Activated CD8-positive, alpha-beta T cell treated with anti-CD3 and anti-CD28 coated beads for 36 hours (primary cell): ENCODE measurements at regions not wholly inside any gene's neighbourhood (a gene's known extent, or its start where the extent isn't known, plus 50 kb on each side); places are given as distances from the start of the nearest gene placed in this dataset.
"Not testable (repeated sequence)": the region's sequence is repeated elsewhere in the genome, so short reads cannot be mapped to it uniquely, and the experiment has no call there.

Source experiments
- ATAC-seq: fragments of 200-7000 bp; cut with Tn5 transposase; one replicate; pipeline ENCODE4 v1.10.0; 2021; ENCODE audit warnings: mild to moderate bottlenecking, moderate library complexity
- CTCF ChIA-PET: fragments of 350-600 bp; sonication (Branson Sonifier 250); formaldehyde crosslinking; loops from one replicate; lab custom pipeline; 2021; ENCODE audit warnings: antibody characterized with exemption; lab: Charles Lee
- POLR2A ChIA-PET: fragments of 350-600 bp; sonication (Branson Sonifier 250); formaldehyde crosslinking; loops from one replicate; lab custom pipeline; 2021; ENCODE audit warnings: antibody characterized with exemption; lab: Charles Lee
- DNase-seq: peaks from one replicate; pipeline ENCODE4 v3.0.0-alpha.2; 2020
- H3K27ac Mint-ChIP-seq: one replicate; pipeline ENCODE4 v1.8.0; 2021; ENCODE audit warnings: mild to moderate bottlenecking, mixed read lengths
- H3K27me3 Mint-ChIP-seq: one replicate; pipeline ENCODE4 v1.8.0; 2021; ENCODE audit warnings: mixed read lengths
- H3K36me3 Mint-ChIP-seq: one replicate; pipeline ENCODE4 v1.8.0; 2021; ENCODE audit warnings: low read depth, mixed read lengths
- H3K4me1 Mint-ChIP-seq: one replicate; pipeline ENCODE4 v1.8.0; 2021; ENCODE audit warnings: low read depth, mixed read lengths
- H3K4me3 Mint-ChIP-seq: one replicate; pipeline ENCODE4 v1.8.0; 2021; ENCODE audit warnings: mild to moderate bottlenecking, moderate library complexity, mixed read lengths
- H3K9me3 Mint-ChIP-seq: one replicate; pipeline ENCODE4 v1.8.0; 2021; ENCODE audit warnings: mixed read lengths
- intact Hi-C: fragments of 100-400 bp; cut with micrococcal nuclease; formaldehyde crosslinking; loops from one replicate; pipeline ENCODE4 v1.10.0; 2022
- TF ChIP-seq, protein P1 (sequence below): fragments of 200-600 bp; IDR thresholded peaks from one replicate; pipeline ENCODE4 v1.8.0; 2022; ENCODE audit warnings: antibody characterized with exemption, mild to moderate bottlenecking

GRCh38 chr2:163909411-163910080, 173.7 kb upstream of the FIGN start:
- no peak for ATAC-seq
- H3K27ac Mint-ChIP-seq: no peak overlapping the region
- H3K27me3 Mint-ChIP-seq: no peaks in the 10 kb centered on the region
- ChIA-PET CTCF (no interaction called here), POLR2A (no interaction called here)
- intact Hi-C loops: no loop called here
- TF ChIP-seq, protein P1, sequence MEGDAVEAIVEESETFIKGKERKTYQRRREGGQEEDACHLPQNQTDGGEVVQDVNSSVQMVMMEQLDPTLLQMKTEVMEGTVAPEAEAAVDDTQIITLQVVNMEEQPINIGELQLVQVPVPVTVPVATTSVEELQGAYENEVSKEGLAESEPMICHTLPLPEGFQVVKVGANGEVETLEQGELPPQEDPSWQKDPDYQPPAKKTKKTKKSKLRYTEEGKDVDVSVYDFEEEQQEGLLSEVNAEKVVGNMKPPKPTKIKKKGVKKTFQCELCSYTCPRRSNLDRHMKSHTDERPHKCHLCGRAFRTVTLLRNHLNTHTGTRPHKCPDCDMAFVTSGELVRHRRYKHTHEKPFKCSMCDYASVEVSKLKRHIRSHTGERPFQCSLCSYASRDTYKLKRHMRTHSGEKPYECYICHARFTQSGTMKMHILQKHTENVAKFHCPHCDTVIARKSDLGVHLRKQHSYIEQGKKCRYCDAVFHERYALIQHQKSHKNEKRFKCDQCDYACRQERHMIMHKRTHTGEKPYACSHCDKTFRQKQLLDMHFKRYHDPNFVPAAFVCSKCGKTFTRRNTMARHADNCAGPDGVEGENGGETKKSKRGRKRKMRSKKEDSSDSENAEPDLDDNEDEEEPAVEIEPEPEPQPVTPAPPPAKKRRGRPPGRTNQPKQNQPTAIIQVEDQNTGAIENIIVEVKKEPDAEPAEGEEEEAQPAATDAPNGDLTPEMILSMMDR: no peak
- H3K4me3 Mint-ChIP-seq: no peak overlapping the region
- peaks cover 4% of the 10 kb centered on the region for H3K9me3 Mint-ChIP-seq
- H3K4me1 Mint-ChIP-seq: no peaks in the 10 kb centered on the region
- H3K36me3 Mint-ChIP-seq: no peaks in the 10 kb centered on the region
- no peak for DNase-seq

- intact Hi-C loops: no loop called here
- TF ChIP-seq, protein P1: no peak
- ChIA-PET POLR2A (no interaction called here), CTCF (no interaction called here)
- Mint-ChIP-seq H3K27ac (no peak overlapping the region), H3K4me3 (no peak overlapping the region), H3K27me3 (no peaks in the 10 kb centered on the region), H3K4me1 (no peaks in the 10 kb centered on the region), H3K9me3 (peaks cover 4% of the 10 kb centered on the region), H3K36me3 (no peaks in the 10 kb centered on the region)
- ATAC-seq (no peak), DNase-seq (no peak)
Observed at GRCh38 chr2:163906410-163906809, 170.6 kb upstream of the FIGN start.

GRCh38 chr2:163897799-163898198, 162.0 kb upstream of the FIGN start:
- ChIA-PET POLR2A (no interaction called here), CTCF (no interaction called here)
- ATAC-seq (no peak), DNase-seq (no peak)
- intact Hi-C loops: no loop called here
- H3K9me3 Mint-ChIP-seq: peaks cover 15% of the 10 kb centered on the region
- no peaks in the 10 kb centered on the region for H3K4me1 Mint-ChIP-seq
- TF ChIP-seq, protein P1: no peak
- no peaks in the 10 kb centered on the region for H3K36me3 Mint-ChIP-seq
- H3K4me3 Mint-ChIP-seq: no peak overlapping the region
- H3K27ac Mint-ChIP-seq: no peak overlapping the region
- no peaks in the 10 kb centered on the region for H3K27me3 Mint-ChIP-seq

- H3K9me3 Mint-ChIP-seq, POLR2A ChIA-PET, CTCF ChIA-PET, H3K4me1 Mint-ChIP-seq, H3K4me3 Mint-ChIP-seq, H3K36me3 Mint-ChIP-seq, ATAC-seq, H3K27me3 Mint-ChIP-seq, intact Hi-C loops, DNase-seq, H3K27ac Mint-ChIP-seq: not testable (repeated sequence)
Observed at GRCh38 chr2:163893444-163893843, 157.6 kb upstream of the FIGN start.

- DNase-seq (no peak), ATAC-seq (no peak)
- no peaks in the 10 kb centered on the region for H3K27me3 Mint-ChIP-seq
- intact Hi-C loops: no loop called here
- peaks cover 7% of the 10 kb centered on the region for H3K9me3 Mint-ChIP-seq
- no peak overlapping the region for H3K4me3 Mint-ChIP-seq
- TF ChIP-seq, protein P1: no peak
- POLR2A ChIA-PET: no interaction called here
- no peak overlapping the region for H3K27ac Mint-ChIP-seq
- CTCF ChIA-PET: interaction anchor here (1.7 kb wide), 1 partner anchor 13 kb away, joined by 4 read pairs; no protein-coding TSS in a partner anchor
- no peaks in the 10 kb centered on the region for H3K4me1 Mint-ChIP-seq
- no peaks in the 10 kb centered on the region for H3K36me3 Mint-ChIP-seq
Observed at GRCh38 chr2:163888591-163888990, 152.8 kb upstream of the FIGN start.
